ENCODE measurements at regions not wholly inside any gene's neighbourhood (a gene's known extent, or its start where the extent isn't known, plus 50 kb on each side); places are given as distances from the start of the nearest gene placed in this dataset.

DNA sequence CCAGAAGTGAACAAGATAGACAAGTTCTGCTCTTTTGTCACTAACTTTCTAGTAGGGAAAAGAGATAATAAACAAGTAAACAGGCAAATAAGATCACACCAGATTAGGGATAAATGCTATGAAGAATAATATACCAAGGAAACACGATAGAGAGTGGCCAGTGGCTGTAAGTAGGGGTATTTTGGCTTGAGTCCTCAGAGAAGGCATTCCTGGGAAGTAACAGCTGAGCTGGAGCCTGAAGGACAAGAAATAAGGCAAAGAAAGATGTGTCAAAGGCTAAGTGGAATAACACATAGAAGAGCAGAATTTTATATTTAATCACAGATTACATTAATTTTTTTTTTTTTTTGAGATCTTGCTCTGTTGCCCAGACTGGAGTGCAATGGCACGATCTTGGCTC, 366.2 kb downstream of the ZIC1 start:
- H3K4me2 ChIP-seq, result no peak overlapping the region
- no peak overlapping the region for H2AFZ ChIP-seq
- Mint-ChIP-seq H3K4me3 (no peak overlapping the region), H3K27me3 (ENCODE audit: insufficient read depth, low read depth, poor library complexity) (peaks cover 1% of the 10 kb centered on the region), H3K4me1 (no peaks in the 10 kb centered on the region), H3K27ac (no peak overlapping the region), H3K36me3 (ENCODE audit: low read depth) (no peaks in the 10 kb centered on the region), H3K9me3 (no peaks in the 10 kb centered on the region)
- DNase-seq (ENCODE audit: low spot score) (no peak), ATAC-seq (no peak)
- no peaks in the 10 kb centered on the region for H3K4me1 ChIP-seq (ENCODE audit: insufficient read depth)
- H3F3A ChIP-seq (replicated peaks; ENCODE audit: low read depth), result no peaks in the 10 kb centered on the region
- H3K27me3 ChIP-seq (ENCODE audit: insufficient read depth), result no peaks in the 10 kb centered on the region
- H3K36me3 ChIP-seq (ENCODE audit: insufficient read depth), result no peaks in the 10 kb centered on the region
- no peaks in the 10 kb centered on the region for H4K20me1 ChIP-seq (replicated peaks; ENCODE audit: insufficient read depth)
- no peak for TF ChIP-seq ZNF114 (CRISPR knock-in tag; IDR thresholded peaks at IDR 0.05)
- TF ChIP-seq ZNF331 (CRISPR knock-in tag; IDR thresholded peaks at IDR 0.05; ENCODE audit: low read depth), result no peak
- TF ChIP-seq POLR2AphosphoS5 (IDR thresholded peaks at IDR 0.05; ENCODE audit: low read depth), result no peak
- TF ChIP-seq, protein P1, sequence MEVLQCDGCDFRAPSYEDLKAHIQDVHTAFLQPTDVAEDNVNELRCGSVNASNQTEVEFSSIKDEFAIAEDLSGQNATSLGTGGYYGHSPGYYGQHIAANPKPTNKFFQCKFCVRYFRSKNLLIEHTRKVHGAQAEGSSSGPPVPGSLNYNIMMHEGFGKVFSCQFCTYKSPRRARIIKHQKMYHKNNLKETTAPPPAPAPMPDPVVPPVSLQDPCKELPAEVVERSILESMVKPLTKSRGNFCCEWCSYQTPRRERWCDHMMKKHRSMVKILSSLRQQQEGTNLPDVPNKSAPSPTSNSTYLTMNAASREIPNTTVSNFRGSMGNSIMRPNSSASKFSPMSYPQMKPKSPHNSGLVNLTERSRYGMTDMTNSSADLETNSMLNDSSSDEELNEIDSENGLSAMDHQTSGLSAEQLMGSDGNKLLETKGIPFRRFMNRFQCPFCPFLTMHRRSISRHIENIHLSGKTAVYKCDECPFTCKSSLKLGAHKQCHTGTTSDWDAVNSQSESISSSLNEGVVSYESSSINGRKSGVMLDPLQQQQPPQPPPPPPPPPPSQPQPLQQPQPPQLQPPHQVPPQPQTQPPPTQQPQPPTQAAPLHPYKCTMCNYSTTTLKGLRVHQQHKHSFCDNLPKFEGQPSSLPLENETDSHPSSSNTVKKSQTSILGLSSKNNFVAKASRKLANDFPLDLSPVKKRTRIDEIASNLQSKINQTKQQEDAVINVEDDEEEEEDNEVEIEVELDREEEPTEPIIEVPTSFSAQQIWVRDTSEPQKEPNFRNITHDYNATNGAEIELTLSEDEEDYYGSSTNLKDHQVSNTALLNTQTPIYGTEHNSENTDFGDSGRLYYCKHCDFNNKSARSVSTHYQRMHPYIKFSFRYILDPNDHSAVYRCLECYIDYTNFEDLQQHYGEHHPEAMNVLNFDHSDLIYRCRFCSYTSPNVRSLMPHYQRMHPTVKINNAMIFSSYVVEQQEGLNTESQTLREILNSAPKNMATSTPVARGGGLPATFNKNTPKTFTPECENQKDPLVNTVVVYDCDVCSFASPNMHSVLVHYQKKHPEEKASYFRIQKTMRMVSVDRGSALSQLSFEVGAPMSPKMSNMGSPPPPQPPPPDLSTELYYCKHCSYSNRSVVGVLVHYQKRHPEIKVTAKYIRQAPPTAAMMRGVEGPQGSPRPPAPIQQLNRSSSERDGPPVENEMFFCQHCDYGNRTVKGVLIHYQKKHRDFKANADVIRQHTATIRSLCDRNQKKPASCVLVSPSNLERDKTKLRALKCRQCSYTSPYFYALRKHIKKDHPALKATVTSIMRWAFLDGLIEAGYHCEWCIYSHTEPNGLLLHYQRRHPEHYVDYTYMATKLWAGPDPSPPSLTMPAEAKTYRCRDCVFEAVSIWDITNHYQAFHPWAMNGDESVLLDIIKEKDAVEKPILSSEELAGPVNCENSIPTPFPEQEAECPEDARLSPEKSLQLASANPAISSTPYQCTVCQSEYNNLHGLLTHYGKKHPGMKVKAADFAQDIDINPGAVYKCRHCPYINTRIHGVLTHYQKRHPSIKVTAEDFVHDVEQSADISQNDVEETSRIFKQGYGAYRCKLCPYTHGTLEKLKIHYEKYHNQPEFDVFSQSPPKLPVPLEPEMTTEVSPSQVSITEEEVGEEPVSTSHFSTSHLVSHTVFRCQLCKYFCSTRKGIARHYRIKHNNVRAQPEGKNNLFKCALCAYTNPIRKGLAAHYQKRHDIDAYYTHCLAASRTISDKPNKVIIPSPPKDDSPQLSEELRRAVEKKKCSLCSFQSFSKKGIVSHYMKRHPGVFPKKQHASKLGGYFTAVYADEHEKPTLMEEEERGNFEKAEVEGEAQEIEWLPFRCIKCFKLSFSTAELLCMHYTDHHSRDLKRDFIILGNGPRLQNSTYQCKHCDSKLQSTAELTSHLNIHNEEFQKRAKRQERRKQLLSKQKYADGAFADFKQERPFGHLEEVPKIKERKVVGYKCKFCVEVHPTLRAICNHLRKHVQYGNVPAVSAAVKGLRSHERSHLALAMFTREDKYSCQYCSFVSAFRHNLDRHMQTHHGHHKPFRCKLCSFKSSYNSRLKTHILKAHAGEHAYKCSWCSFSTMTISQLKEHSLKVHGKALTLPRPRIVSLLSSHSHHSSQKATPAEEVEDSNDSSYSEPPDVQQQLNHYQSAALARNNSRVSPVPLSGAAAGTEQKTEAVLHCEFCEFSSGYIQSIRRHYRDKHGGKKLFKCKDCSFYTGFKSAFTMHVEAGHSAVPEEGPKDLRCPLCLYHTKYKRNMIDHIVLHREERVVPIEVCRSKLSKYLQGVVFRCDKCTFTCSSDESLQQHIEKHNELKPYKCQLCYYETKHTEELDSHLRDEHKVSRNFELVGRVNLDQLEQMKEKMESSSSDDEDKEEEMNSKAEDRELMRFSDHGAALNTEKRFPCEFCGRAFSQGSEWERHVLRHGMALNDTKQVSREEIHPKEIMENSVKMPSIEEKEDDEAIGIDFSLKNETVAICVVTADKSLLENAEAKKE (CRISPR knock-in tag; IDR thresholded peaks at IDR 0.05), result no peak
- TF ChIP-seq NANOG (IDR thresholded peaks at IDR 0.05; ENCODE audit: borderline replicate concordance), result no peak
- no peak for TF ChIP-seq STAT1 (IDR thresholded peaks at IDR 0.05; ENCODE audit: unreplicated experiment)
- TF ChIP-seq, protein P2, sequence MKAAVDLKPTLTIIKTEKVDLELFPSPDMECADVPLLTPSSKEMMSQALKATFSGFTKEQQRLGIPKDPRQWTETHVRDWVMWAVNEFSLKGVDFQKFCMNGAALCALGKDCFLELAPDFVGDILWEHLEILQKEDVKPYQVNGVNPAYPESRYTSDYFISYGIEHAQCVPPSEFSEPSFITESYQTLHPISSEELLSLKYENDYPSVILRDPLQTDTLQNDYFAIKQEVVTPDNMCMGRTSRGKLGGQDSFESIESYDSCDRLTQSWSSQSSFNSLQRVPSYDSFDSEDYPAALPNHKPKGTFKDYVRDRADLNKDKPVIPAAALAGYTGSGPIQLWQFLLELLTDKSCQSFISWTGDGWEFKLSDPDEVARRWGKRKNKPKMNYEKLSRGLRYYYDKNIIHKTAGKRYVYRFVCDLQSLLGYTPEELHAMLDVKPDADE (IDR thresholded peaks at IDR 0.05), result no peak
- TF ChIP-seq, protein P3, sequence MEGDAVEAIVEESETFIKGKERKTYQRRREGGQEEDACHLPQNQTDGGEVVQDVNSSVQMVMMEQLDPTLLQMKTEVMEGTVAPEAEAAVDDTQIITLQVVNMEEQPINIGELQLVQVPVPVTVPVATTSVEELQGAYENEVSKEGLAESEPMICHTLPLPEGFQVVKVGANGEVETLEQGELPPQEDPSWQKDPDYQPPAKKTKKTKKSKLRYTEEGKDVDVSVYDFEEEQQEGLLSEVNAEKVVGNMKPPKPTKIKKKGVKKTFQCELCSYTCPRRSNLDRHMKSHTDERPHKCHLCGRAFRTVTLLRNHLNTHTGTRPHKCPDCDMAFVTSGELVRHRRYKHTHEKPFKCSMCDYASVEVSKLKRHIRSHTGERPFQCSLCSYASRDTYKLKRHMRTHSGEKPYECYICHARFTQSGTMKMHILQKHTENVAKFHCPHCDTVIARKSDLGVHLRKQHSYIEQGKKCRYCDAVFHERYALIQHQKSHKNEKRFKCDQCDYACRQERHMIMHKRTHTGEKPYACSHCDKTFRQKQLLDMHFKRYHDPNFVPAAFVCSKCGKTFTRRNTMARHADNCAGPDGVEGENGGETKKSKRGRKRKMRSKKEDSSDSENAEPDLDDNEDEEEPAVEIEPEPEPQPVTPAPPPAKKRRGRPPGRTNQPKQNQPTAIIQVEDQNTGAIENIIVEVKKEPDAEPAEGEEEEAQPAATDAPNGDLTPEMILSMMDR (conservative IDR thresholded peaks at IDR 0.05; ENCODE audit: low read depth in 2 of 2), result no peak
- TF ChIP-seq JUNB (IDR thresholded peaks at IDR 0.05; ENCODE audit: unreplicated experiment), result no peak
- TF ChIP-seq EZH2 (IDR thresholded peaks at IDR 0.05; ENCODE audit: low read depth, unreplicated experiment), result no peak
- TF ChIP-seq EZH2phosphoT487 (IDR thresholded peaks at IDR 0.05; ENCODE audit: unreplicated experiment), result no peak
- TF ChIP-seq CREB1 (CRISPR knock-in tag; IDR thresholded peaks at IDR 0.05; ENCODE audit: low read depth), result no peak
- TF ChIP-seq, protein P4, sequence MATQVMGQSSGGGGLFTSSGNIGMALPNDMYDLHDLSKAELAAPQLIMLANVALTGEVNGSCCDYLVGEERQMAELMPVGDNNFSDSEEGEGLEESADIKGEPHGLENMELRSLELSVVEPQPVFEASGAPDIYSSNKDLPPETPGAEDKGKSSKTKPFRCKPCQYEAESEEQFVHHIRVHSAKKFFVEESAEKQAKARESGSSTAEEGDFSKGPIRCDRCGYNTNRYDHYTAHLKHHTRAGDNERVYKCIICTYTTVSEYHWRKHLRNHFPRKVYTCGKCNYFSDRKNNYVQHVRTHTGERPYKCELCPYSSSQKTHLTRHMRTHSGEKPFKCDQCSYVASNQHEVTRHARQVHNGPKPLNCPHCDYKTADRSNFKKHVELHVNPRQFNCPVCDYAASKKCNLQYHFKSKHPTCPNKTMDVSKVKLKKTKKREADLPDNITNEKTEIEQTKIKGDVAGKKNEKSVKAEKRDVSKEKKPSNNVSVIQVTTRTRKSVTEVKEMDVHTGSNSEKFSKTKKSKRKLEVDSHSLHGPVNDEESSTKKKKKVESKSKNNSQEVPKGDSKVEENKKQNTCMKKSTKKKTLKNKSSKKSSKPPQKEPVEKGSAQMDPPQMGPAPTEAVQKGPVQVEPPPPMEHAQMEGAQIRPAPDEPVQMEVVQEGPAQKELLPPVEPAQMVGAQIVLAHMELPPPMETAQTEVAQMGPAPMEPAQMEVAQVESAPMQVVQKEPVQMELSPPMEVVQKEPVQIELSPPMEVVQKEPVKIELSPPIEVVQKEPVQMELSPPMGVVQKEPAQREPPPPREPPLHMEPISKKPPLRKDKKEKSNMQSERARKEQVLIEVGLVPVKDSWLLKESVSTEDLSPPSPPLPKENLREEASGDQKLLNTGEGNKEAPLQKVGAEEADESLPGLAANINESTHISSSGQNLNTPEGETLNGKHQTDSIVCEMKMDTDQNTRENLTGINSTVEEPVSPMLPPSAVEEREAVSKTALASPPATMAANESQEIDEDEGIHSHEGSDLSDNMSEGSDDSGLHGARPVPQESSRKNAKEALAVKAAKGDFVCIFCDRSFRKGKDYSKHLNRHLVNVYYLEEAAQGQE (IDR thresholded peaks at IDR 0.05; ENCODE audit: unreplicated experiment), result no peak
- H3K9me2 ChIP-seq (ENCODE audit: insufficient read depth), result no peaks in the 10 kb centered on the region; the same call in 1 of the 2 replicates
- no peak overlapping the region for H3K27ac ChIP-seq (ENCODE audit: low read depth)
- H3K4me3 ChIP-seq, result no peak overlapping the region
- H3K79me2 ChIP-seq (replicated peaks; ENCODE audit: insufficient read depth), result no peaks in the 10 kb centered on the region

Measured in GM23338 (cell line).